Liver (tissue), 8 donors: ENCODE measurements at regions not wholly inside any gene's neighbourhood (a gene's known extent, or its start where the extent isn't known, plus 50 kb on each side); places are given as distances from the start of the nearest gene placed in this dataset.

Experiments
- DNase-seq: peaks from one replicate; pipeline ENCODE4 v3.0.0-alpha.2; 2017; ENCODE audit warnings: low spot score
- H3K27ac ChIP-seq, 2 donors: one replicate each; pipeline ENCODE4 v1.7.0; 2013; ENCODE audit warnings: inconsistent platforms in 2 of 2, low read length in 2 of 2, control low read depth in 1 of 2, low read depth in 1 of 2, mild to moderate bottlenecking in 1 of 2
- H3K27me3 ChIP-seq, 4 donors: one replicate each; pipeline versions ENCODE4 v1.6.1 to v1.7.0; 2013; ENCODE audit warnings: low read length in 3 of 4, inconsistent platforms in 1 of 4, mild to moderate bottlenecking in 1 of 4, moderate library complexity in 1 of 4; ENCODE audit not compliant: control insufficient read depth in 4 of 4, insufficient read depth in 4 of 4
- H3K36me3 ChIP-seq, 4 donors: one replicate each; pipeline versions ENCODE4 v1.6.1 to v1.7.0; 2013; ENCODE audit warnings: low read length in 3 of 4, mild to moderate bottlenecking in 3 of 4, low read depth in 1 of 4, moderate library complexity in 1 of 4; ENCODE audit not compliant: control insufficient read depth in 4 of 4, insufficient read depth in 3 of 4
- H3K4me1 ChIP-seq, 4 donors: one replicate each; pipeline versions ENCODE4 v1.6.1 to v1.7.0; 2013; ENCODE audit warnings: low read length in 3 of 4, mild to moderate bottlenecking in 3 of 4, moderate library complexity in 1 of 4; ENCODE audit not compliant: control insufficient read depth in 4 of 4, insufficient read depth in 4 of 4
- H3K4me3 ChIP-seq, 3 donors: one replicate each; pipeline versions ENCODE4 v1.6.1 to v1.7.0; 2013; ENCODE audit warnings: low read length in 3 of 3, control low read depth in 1 of 3, low read depth in 1 of 3, mild to moderate bottlenecking in 1 of 3
- H3K9ac ChIP-seq, 2 donors: one replicate each; pipeline ENCODE4 v1.7.0; 2013; ENCODE audit warnings: low read length in 2 of 2, mild to moderate bottlenecking in 2 of 2, moderate library complexity in 2 of 2, control low read depth in 1 of 2, low read depth in 1 of 2
- H3K9me3 ChIP-seq, 4 donors: one replicate each; pipeline versions ENCODE4 v1.6.1 to v1.7.0; 2013; ENCODE audit warnings: low read length in 3 of 4; ENCODE audit not compliant: control insufficient read depth in 4 of 4
- ATF3 ChIP-seq: IDR thresholded peaks from 2 replicates; pipeline ENCODE4 v1.6.1; 2016; ENCODE audit warnings: antibody characterized with exemption
- CTCF ChIP-seq: fragments of 150-350 bp; IDR thresholded peaks from 2 replicates; pipeline ENCODE4 v1.5.1; 2017; ENCODE audit warnings: improper control_type of control experiment, low read depth, low read length; ENCODE audit not compliant: missing input control
- HNF4A ChIP-seq, 2 donors: conservative IDR thresholded peaks; 2 replicates each; pipeline ENCODE4 v1.6.1; 2016; ENCODE audit warnings: antibody characterized with exemption in 2 of 2, mild to moderate bottlenecking in 2 of 2
- HNF4G ChIP-seq: IDR thresholded peaks from 2 replicates; pipeline ENCODE4 v1.6.1; 2016; ENCODE audit warnings: antibody characterized with exemption
- JUND ChIP-seq, 2 donors: IDR thresholded peaks; 2 replicates each; pipeline ENCODE4 v1.6.1; 2016; ENCODE audit warnings: antibody characterized with exemption in 2 of 2
- MAX ChIP-seq: IDR thresholded peaks from 2 replicates; pipeline ENCODE4 v1.6.1; 2016; ENCODE audit warnings: antibody characterized with exemption
- NR2F2 ChIP-seq: IDR thresholded peaks from 2 replicates; pipeline ENCODE4 v1.6.1; 2016; ENCODE audit warnings: antibody characterized with exemption
- RAD21 ChIP-seq, 2 donors: IDR thresholded peaks; 2 replicates each; pipeline ENCODE4 v1.6.1; 2016; ENCODE audit warnings: antibody characterized with exemption in 2 of 2, mild to moderate bottlenecking in 2 of 2
- REST ChIP-seq: IDR thresholded peaks from 2 replicates; pipeline ENCODE4 v1.6.1; 2016; ENCODE audit warnings: antibody characterized with exemption, mild to moderate bottlenecking
- RXRA ChIP-seq, 2 donors: IDR thresholded peaks; 2 replicates each; pipeline ENCODE4 v1.6.1; 2017 to 2018; ENCODE audit warnings: antibody characterized with exemption in 2 of 2, mild to moderate bottlenecking in 1 of 2
- SP1 ChIP-seq: IDR thresholded peaks from 2 replicates; pipeline ENCODE4 v1.6.1; 2018; ENCODE audit warnings: antibody characterized with exemption, mild to moderate bottlenecking
- TAF1 ChIP-seq: conservative IDR thresholded peaks from 2 replicates; pipeline ENCODE4 v1.6.1; 2016; ENCODE audit warnings: antibody characterized with exemption, mild to moderate bottlenecking
- ZBTB33 ChIP-seq: IDR thresholded peaks from 2 replicates; pipeline ENCODE4 v1.6.1; 2016; ENCODE audit warnings: antibody characterized with exemption
- WGBS: extraction: QIAGEN DNeasy Blood & Tissue Kit; methylation state at CpG from one replicate; pipeline ENCODE4 v1.1.7; 2013; 5-methylcytosine and 5-hydroxymethylcytosine counted together
- donor health status: healthy.
- donor health status: healthy.
- donor health status: healthy.
- donor health status: healthy.
- donor health status: healthy.

- no peak for DNase-seq
- Histone ChIP-seq H3K4me1 (no peaks in the 10 kb centered on the region), H3K9ac (no peak overlapping the region), H3K9me3 (peaks cover 8 to 55% (median 42%) of the 10 kb centered on the region in 4 donors), H3K27me3 (no peaks in the 10 kb centered on the region), H3K27ac (no peak overlapping the region), H3K4me3 (peak overlapping the region in 2 of 3 donors; percentile 2 to 8), H3K36me3 (no peaks in the 10 kb centered on the region)
- 93% methylated on average over 6 of the region's 6 CpGs for WGBS
- no peak for TF ChIP-seq ZBTB33
- no peak for TF ChIP-seq TAF1
- TF ChIP-seq REST, result no peak
- no peak for TF ChIP-seq SP1
- no peak for TF ChIP-seq NR2F2
- TF ChIP-seq RAD21 (IDR thresholded peaks at IDR 0.05), result no peak
- no peak for TF ChIP-seq HNF4G
- TF ChIP-seq JUND (IDR thresholded peaks at IDR 0.05), result no peak
- no peak for TF ChIP-seq HNF4A (conservative IDR thresholded peaks at IDR 0.05)
- TF ChIP-seq CTCF, result no peak
- TF ChIP-seq MAX, result no peak
- no peak for TF ChIP-seq ATF3
- no peak for TF ChIP-seq RXRA (IDR thresholded peaks at IDR 0.05)
Measured at GRCh38 chr19:37829526-37829925, 50.1 kb upstream of the ZNF573 start.
